WI38 (cell line): ENCODE measurements at regions not wholly inside any gene's neighbourhood (a gene's known extent, or its start where the extent isn't known, plus 50 kb on each side); places are given as distances from the start of the nearest gene placed in this dataset.

Source experiments
- H3K4me3 ChIP-seq: 2 replicates; pipeline ENCODE4 v1.5.1; 2011; ENCODE audit warnings: low read depth, mild to moderate bottlenecking, control low read depth, low read length
- CTCF ChIP-seq: IDR thresholded peaks from 2 replicates; pipeline ENCODE4 v1.5.1; 2012; ENCODE audit warnings: low read depth, mild to moderate bottlenecking, control low read depth, low read length

GRCh38 chr21:15480160-15480559 lies 249.6 kb upstream of the USP25 start:
- TF ChIP-seq CTCF: no peak

GRCh38 chr21:15483138-15483780 lies 246.5 kb upstream of the USP25 start:
- peak; percentile 82 for TF ChIP-seq CTCF
- no peak overlapping the region for H3K4me3 ChIP-seq

More at GRCh38 chr21:15480160-15480559, 249.6 kb upstream of the USP25 start:
- no peak overlapping the region for H3K4me3 ChIP-seq

- no peak for TF ChIP-seq CTCF
- H3K4me3 ChIP-seq: no peak overlapping the region
These were observed 243.2 kb upstream of the USP25 start for GRCh38 chr21:15486460-15487195.

GRCh38 chr21:15487196-15487550 lies 242.6 kb upstream of the USP25 start:
- no peak for TF ChIP-seq CTCF
- no peak overlapping the region for H3K4me3 ChIP-seq

- no peak overlapping the region for H3K4me3 ChIP-seq
- no peak for TF ChIP-seq CTCF
These were observed 238.7 kb upstream of the USP25 start for GRCh38 chr21:15491100-15491499.

- no peak for TF ChIP-seq CTCF
- no peak overlapping the region for H3K4me3 ChIP-seq
These were observed 236.1 kb upstream of the USP25 start for GRCh38 chr21:15493646-15494045.

- TF ChIP-seq CTCF: no peak
- no peak overlapping the region for H3K4me3 ChIP-seq
These were observed 235.3 kb upstream of the USP25 start for GRCh38 chr21:15494481-15494880.
